Stimulated activated CD4-positive, alpha-beta T cell treated with anti-CD3 and anti-CD28 coated beads, Interleukin-1b, Interleukin-23, amount 100 ng/mL, for 1 hour (primary cell): ENCODE measurements at regions not wholly inside any gene's neighbourhood (a gene's known extent, or its start where the extent isn't known, plus 50 kb on each side); places are given as distances from the start of the nearest gene placed in this dataset.
"Not testable (repeated sequence)": the region's sequence is repeated elsewhere in the genome, so short reads cannot be mapped to it uniquely, and the experiment has no call there.

Experiments
- DNase-seq, 2 donors: peaks; one replicate each; pipeline ENCODE4 v3.0.0-alpha.2; 2020; ENCODE audit warnings: low read depth in 2 of 2

DNA sequence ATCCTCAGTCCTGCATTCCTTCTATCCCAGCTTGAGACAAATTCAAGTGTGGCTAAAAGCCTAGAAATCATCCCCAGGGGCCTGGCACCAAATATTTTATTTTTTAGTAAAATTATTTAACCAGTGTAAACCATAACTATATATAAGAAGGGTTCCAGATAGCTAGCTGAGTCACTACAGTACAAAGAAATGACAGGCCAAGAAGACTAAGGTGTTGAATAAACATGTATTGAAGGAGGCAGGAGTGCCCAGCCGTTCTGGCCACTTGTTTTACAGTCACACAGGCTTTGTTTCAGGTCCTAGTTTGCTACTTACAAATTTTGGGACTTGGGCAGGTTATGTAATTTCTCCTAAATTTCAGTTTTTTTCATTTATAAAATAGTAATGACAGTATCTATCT, 225.9 kb upstream of the PITX2 start:
- DNase-seq, result no peak

DNA sequence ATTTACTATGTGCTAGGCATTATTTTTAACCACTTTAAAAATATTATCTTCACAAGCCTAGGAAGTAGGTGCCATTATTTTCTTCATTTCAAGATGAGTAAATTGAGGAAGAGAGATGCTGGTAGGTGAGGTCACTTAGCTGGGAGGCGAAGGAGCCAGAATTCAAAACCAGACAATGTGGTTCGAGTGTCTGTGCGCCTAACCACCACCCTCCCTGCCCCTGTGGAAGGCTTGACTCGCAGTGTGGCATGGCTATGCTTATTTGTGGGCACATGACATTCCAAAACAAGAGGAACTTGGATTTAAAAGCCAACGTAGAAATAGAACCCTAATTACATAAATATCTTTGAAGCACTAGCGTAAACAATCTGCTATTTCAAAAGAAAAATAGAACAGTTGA, 226.6 kb upstream of the PITX2 start:
- no peak for DNase-seq

DNA sequence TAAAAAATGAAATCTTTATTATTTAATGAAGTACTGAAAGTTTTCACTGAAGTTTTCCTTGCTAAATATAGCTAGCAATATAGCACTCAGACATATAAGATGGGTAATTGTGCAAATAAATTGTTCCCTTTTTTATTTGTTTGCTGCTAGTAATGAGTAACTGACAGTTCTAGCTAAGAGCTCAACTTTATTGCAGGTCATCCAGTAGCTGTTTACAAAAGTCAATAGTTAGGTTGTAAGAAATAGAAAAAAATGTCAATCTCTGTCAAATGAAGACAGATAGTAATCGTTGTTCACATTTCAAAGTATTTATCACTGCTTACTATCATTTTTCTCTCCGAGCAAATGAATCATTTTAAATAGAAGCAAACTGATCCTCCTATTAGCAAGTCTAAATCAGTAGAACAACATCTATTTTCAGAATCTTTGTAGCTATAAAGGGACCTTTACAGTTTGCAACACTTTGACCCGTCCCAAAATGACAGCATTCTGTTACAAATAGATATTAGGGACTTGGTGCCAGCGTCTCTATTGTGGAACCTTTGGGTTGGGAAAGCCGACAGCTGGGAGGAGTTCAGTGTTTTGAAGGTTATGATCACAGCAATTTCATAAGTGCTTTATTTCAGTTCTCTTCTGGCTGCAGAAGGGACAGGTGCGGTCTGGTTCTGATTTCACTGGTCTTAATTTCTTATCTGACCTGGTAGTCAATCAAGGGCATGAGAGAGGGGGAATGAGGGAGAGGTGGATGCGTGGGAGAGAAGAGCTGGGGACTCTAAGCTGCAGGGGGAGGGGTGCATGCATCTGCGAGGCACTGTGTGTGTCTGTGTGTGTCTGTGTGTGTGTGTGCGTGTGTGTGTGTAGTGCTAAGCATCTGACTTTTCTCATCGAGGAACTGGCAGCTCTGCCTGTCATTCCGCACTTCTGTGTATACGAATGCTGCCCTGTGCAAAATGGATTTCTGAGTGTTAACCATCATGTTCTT, 227.9 kb upstream of the PITX2 start:
- DNase-seq, result no peak

DNA sequence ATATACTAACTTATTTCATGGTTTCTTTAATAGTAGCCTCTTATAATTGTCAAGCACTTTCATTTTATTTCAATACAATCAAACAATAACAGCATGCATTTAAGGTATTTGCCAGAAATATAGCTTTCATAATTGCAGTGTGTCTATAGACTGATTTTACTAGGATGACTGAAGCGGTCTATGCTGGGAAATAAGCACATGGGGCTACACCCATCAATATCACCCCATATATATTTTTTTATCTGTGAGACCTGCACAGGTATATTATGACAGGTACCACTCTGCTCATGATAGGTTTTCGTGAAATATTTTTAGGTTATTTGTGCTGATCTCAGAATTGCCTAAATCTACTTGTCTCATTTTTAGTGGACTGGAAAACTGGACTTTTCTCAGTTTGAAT, 229.1 kb upstream of the PITX2 start:
- DNase-seq, result no peak

DNA sequence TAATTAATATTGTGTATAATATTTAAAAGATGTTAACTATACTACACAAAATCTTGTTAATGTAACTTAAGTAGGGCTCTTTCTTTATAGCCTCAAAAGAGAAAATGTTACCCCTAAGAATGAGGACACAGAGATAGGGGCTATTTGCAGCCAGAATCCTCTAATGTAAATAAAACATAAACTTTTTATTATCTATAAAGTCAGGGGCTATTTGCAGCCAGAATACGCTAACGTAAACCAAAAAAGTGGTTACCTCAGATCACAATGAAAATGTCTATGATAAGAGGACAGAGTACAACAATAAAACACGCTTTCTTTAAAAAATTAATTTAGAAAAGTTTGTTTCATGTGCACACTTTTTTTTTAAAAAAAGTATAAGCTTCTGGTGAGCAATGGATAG, 229.9 kb upstream of the PITX2 start:
- no peak for DNase-seq

DNA sequence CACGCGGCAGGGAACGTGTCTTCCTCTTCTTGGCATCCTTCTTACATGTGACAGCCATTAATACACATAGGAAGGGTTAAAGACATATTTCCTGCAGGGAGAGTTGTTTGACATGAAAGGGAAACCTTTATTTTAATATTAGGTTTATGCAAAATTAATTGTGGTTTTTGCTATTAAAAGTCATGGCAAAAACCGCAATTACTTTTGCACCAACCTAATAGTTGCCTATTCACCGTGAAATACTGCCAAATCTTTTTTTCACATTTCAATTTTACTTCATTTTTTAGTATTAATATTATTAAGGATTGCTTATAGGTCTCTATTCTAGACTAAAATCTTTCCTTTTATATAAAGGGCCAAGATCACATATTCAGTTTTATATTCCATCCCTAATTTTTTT, 230.4 kb upstream of the PITX2 start:
- DNase-seq, result no peak

DNA sequence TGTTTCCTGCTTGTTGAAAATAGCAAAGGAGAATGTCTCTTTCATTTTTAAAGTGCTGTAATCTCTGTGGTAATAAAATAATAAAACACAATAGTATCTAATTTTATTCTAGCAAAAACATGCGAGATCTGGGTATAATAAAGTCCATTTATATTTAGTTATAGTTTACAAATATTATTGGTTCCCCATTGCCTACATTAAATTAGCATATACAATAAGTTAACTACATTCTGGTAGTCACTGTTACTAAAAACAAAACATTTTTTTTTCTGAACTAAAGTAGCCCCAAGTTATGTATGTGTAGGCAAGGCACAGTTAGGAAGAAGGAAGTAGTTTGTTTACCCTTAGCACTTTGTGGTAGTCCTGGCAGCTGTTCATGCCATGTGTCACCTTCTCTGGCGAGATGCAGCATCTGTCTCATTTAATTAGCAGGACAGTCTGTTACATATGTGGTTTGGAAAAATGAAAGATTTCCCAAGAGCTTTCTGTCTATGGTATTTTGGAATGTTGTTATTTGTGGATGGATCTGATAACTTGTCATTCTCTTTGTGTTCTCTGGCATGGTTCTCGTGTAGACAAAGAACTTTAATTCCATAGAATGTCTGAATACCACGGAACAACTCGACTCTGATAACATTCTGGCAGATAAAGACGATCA, 231.3 kb upstream of the PITX2 start:
- DNase-seq, result no peak

DNA sequence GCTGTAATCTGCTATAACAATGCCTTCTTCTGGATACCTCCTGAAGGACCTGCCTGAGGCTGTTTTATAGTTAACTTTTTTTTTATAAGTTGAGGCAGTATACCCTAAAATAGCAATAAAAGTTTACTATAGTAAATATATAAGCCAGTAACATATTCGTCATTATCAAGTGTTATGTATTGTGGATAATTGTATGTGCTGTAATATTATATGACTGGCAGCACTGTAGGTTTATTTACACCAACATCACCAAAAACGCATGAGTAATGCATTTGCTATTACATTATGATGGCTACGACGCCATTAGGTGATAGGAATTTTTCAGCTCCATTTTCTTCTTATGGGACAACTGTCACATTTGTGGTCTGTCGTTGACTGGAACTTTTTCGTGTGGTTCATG, 237.2 kb upstream of the PITX2 start:
- DNase-seq, result no peak

DNA sequence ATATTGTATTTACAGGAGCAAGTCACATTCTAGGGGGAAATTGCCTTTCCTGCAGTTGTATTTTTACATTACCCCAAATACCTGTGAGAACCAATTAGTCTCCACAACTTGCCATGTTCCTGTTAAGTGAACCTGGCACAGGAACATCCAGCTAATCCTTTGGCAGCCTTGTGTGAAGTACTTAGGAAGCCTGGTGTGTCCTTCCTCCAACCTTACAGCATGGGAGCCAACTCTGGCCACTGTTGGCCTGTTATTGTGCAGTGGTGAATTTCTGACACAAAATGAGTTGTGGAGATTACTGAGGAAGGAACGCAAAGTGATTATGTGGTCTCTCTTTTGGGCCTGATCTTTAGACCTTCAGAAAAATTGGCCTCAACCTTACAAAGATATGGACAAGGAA, 238.0 kb upstream of the PITX2 start:
- no peak for DNase-seq

DNA sequence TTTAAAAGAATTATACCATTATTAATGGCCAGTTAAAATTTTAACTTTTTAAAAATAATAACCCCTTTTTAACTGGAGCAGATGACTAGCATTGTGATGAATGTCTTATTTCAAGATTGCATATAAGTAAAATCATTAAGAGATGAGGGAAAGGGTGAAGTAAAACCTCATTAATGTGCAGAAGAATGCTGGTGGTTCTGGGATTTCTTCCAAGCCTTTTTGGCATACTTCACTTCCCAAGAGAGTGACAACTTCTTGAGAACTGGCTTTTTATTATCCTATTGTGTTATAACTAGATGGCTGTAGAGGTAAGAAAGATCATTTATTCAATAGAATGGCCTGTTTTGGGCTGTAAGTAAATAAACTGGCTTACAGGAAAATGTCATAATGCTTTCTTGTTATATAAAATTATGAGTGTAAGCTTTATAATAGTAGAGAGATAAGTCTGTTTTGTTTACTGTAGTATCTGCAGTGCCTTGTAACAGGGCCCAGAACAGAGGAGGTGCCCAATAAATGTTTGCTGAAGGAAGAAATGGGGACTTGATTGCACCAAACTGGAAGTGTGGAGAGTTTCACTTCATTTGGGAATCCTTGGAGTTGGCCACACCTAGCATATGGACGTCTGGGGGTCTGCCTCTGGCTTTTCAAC, 242.9 kb upstream of the PITX2 start:
- DNase-seq, result no peak

DNA sequence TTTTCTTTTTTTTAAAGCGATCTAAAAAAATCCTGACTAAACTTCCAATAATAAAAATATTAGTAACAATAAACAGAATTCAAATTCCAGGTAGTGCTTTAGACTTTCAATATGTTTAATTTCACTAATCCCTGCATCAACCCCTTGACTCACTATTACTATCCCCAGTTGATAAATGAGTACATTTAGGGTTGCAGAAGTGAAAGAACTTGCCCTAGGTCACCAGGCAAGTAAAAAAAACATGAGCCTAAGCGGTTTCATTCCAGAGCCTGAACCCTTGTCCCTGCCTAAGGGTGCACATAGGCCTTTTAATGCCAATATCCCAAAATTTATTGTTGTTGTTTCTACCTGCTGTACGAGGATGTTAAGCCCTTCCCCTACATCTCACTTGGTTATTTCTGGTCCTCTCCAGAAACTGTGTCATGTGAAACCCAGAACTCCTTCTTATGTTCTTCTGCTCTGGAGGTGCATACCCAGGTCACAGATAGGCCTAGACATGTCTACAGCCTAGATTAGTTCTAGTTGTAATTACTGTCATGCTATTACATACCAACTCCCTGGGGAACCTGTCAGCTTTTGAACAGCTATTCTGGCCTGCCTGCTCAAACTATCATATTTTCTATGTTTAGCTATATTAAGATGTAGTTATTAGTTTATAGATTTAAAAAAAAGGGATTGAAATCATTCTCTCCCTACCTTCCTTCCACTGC, 244.5 kb upstream of the PITX2 start:
- DNase-seq, result no peak

DNA sequence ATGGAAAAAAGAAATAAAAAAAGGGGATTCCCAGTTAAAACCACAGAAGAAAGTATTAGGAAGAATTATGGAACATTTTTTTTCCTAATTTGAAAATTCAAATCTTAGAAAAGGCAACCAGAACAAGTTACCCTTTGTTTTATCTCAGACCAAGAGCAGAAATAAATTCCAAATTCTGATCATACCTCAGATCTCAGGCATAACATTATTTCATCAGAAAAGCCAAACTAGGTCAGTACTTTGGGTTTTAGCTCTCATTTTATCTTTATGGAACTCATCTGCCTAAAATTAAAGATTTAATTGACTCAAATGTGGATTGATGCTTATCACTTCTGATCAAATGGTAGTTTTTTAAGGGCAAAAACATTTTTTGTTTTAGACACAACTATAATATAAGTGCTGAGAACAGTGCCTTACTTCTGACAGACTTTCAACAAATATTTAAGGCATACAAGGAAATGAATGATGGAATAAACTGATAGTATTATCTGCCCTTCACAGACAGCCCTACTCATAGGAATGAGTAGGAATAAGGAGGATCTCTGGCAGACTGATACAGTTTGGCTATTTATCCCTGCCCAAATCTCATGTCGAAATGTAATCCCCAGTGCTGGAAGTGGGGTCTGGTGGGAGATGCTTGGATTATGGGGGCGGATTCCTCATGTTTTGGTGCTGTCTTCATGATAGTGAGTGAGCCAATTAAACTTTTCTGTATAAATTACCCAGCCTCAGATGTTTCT, 245.3 kb upstream of the PITX2 start:
- DNase-seq, result no peak

DNA sequence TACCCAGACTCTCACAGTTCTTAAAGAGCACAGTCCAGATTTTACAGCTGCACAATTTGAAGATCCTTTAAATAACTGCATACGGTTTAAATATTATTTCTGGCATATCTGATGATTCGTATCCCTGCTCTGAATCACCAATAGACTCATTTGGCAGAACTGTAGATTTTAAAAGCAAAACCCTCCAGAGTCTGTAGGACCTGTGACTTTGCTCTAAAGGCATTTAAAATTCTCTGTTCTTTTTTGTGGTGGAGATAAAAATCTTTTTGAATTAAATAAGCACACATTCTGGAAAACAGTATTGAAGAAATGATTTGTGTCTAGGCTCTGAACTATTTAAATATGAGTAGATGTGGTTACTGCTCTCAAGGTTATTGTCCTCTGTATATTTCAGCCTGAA, 246.2 kb upstream of the PITX2 start:
- DNase-seq, result no peak

DNA sequence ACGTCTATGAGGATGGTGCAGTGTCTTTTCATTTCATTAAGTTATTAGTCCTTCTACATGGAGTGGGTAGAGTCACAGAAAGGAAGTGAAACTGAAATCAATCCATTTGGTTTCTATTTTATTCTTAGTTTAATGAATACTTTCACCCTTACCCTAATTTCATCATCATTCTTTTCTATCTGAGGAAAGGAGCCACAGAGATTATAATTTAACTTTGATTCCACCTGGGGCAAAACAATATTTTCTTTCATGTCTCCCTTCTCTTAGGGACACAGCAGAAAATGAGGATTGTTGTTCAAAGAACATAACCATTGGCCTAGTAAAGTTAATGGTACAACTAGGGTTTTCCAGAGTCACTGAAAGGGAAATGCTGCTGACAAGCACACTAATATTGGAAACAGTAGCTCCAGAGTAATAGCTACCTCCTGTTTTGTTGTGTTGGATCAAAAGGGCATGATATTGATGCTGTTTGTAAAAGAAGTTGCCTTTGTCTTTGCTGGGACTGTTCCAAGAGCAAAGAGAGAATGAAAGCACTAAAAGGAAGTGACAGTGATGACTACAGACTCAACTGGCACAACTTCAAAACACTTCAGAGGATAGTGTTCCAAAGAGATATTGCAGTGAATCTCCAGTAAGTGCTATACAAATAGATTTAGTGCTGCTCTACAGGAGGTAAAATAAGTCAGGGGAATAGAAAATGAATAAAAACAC, 247.1 kb upstream of the PITX2 start:
- no peak for DNase-seq

DNA sequence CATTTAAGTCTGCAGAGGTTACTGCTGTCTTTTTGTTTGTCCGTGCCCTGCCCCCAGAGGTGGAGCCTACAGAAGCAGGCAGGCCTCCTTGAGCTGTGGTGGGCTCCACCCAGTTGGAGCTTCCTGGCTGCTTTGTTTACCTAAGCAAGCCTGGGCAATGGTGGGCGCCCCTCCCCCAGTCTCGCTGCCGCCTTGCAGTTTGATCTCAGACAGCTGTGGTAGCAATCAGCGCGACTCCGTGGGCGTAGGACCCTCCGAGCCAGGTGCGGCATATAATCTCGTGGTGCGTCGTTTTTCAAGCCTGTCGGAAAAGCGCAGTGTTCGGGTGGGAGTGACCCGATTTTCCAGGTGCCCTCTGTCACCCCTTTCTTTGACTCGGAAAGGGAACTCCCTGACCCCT, 253.3 kb upstream of the PITX2 start:
- not testable (repeated sequence) for DNase-seq

DNA sequence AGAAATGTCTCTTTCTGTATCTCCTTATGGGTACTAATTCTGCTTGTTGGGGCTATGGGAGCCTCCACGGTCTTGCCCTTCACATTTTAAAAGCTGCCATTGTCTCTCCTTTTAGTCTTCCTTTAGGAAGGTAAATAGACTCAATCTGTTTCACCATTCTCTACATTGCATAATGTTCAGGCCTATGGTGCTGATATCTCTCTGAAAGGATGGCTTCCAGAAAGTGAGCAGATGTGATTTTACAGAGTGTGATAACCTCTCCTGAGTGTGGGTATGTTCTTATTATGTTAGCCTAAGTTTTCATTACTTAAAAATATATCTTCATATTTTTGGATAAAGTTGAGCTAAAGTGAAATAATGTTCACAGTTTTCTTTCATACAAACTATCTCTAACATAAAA, 254.0 kb upstream of the PITX2 start:
- DNase-seq, result no peak

DNA sequence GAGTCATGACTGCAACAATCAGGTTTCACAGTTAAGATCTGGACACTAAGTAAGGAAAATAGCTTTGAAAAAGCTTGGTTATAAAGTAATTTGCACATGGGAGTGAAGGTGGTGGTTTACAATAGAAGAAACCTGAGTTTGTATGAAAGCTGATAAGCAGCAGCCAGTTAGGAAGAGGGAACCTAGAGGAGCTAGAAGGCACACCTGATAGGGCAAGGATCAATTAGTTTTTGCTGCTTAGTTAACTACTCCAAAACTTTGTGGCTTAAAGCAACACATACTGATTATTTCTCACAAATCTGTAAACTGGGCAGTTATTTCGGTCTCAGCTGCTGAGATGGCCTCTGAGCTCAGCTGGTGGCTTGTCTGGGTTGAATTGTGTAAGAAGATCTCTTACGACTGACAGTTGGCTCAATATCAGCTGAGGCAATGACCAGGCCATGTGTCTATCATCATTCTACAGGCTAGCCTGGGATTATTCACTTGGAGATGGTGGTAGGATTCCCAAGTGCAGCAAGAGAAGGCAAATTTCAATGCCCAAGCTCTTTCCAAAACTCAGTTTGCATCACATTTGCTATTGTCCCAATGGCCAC, 255.0 kb upstream of the PITX2 start:
- no peak for DNase-seq

DNA sequence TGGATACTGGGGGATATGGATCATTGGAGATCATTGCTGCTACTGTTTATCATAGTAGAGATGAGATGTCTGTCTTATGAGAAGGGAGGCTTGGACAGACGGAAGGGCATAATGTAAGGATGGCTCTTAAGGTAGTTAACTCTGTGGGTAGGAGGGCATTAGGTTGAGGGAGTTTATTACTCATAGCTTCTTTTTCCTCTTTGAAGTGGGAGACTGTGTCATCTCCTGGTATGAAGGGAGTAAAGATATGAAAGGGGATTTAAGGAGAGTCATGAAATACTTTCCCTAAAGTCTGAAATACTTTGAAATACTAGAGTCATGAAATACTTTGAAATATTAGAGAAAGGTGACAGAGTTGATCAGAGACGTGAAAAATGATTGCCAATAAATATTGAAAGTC, 255.5 kb upstream of the PITX2 start:
- no peak for DNase-seq

DNA sequence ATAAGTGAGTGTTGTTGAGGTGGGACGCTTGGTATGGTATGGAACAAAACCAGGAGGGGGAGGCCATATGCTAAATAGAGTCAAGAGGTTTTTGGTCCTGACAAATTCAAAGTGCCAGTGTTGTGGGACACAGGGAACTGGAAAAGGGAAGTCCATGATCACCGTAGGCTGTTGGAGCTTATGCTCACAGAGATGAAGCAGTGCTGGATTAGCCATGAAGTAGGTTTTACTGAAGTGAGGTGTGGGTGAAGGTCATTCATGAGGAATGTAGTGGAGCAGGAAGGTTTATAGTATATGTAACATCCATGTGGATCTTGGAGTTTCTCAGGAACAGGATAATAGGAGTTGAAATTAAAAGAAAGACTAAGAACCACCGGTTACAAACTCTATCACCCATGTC, 256.1 kb upstream of the PITX2 start:
- DNase-seq, result no peak

DNA sequence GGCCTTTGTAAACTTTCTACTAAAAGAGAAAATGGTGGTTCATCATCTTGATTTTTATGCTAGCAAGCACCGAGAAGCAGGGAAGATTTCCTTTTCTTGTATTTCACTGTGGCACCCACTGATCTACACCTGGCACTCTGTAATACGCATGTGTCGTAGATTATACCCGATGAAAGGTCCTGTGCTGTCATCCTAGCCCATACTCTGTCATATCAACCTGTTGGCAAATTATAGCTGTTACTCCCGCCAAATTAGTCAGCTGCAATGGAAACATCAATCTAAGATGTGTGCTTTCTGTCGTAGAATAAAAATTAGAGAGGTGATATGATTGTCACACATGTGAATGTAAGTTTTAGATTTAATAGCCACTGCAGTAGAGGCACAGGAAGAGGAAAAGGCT, 263.4 kb upstream of the PITX2 start:
- DNase-seq, result no peak
